H1 (cell line): ENCODE measurements at regions not wholly inside any gene's neighbourhood (a gene's known extent, or its start where the extent isn't known, plus 50 kb on each side); places are given as distances from the start of the nearest gene placed in this dataset.

Source experiments
- CTCF ChIA-PET: fragments of 300-600 bp; sonication (Branson Sonifier 250); formaldehyde crosslinking; loops from one replicate; lab custom pipeline; 2021; ENCODE audit not compliant: partially characterized antibody; lab: Charles Lee
- POLR2A ChIA-PET: fragments of 300-600 bp; sonication (Branson Sonifier 250); formaldehyde crosslinking; loops from one replicate; lab custom pipeline; 2021; ENCODE audit warnings: inconsistent platforms; ENCODE audit not compliant: partially characterized antibody; lab: Charles Lee
- DNase-seq, 2 experiments: peaks; one replicate each; pipeline versions ENCODE4 v3.0.0 to v3.0.0-alpha.2; 2010 to 2022; ENCODE audit warnings: low spot score in 2 of 2, low read depth in 1 of 2, mixed read lengths in 1 of 2
- FAIRE-seq: peaks from 2 replicates; lab custom pipeline; 2011; peaks lifted over from hg19 to GRCh38; lab: Jason Lieb, UNC
- H2AFZ ChIP-seq: 2 replicates; pipeline ENCODE4 v1.8.1; 2012; ENCODE audit warnings: low read length, inconsistent platforms
- H2AK5ac ChIP-seq: 2 replicates; pipeline ENCODE4 v1.6.1; 2013; ENCODE audit warnings: low read depth, low read length
- H2BK120ac ChIP-seq: replicated peaks from 2 replicates; pipeline ENCODE3; 2013; ENCODE audit warnings: low read depth, low read length, inconsistent platforms
- H2BK12ac ChIP-seq: 2 replicates; pipeline ENCODE4 v1.6.1; 2013; ENCODE audit warnings: low read depth, low read length
- H2BK15ac ChIP-seq: 2 replicates; pipeline ENCODE4 v1.6.1; 2013; ENCODE audit warnings: low read length
- H2BK20ac ChIP-seq: 2 replicates; pipeline ENCODE4 v1.6.1; 2013; ENCODE audit warnings: low read length
- H2BK5ac ChIP-seq: 2 replicates; pipeline ENCODE4 v1.6.1; 2013; ENCODE audit warnings: low read depth, low read length
- H3K14ac ChIP-seq: 2 replicates; pipeline ENCODE4 v1.6.1; 2013; ENCODE audit warnings: inconsistent platforms; ENCODE audit not compliant: insufficient read length
- H3K18ac ChIP-seq: 2 replicates; pipeline ENCODE4 v1.6.1; 2013; ENCODE audit warnings: low read length; ENCODE audit errors: extremely low read depth
- H3K23ac ChIP-seq: 2 replicates; pipeline ENCODE4 v1.6.1; 2013; ENCODE audit warnings: inconsistent platforms; ENCODE audit not compliant: insufficient read length
- H3K23me2 ChIP-seq: 2 replicates; pipeline ENCODE4 v1.6.1; 2013; ENCODE audit warnings: low read depth, low read length
- H3K27ac ChIP-seq: 2 replicates; pipeline ENCODE4 v1.6.1; 2011; ENCODE audit warnings: low read depth, low read length, inconsistent platforms
- H3K27me3 ChIP-seq, 4 experiments: replicated peaks in 1 of 4; 1 replicate in 1 of 4; 2 replicates in 3 of 4; pipeline versions ENCODE4 v1.6.1 to v1.8.1; 2011 to 2013; ENCODE audit warnings: low read length in 3 of 4, mild to moderate bottlenecking in 3 of 4, inconsistent platforms in 2 of 4, mixed read lengths in 2 of 4, moderate library complexity in 1 of 4; ENCODE audit not compliant: control insufficient read depth in 3 of 4, insufficient read depth in 3 of 4; ENCODE audit errors: extremely low read depth in 1 of 4
- H3K36me3 ChIP-seq, 4 experiments: 2 replicates each; pipeline versions ENCODE4 v1.6.1 to v1.8.1; 2011 to 2013; ENCODE audit warnings: mild to moderate bottlenecking in 4 of 4, low read length in 3 of 4, moderate library complexity in 2 of 4, control low read depth in 1 of 4, inconsistent platforms in 1 of 4; ENCODE audit not compliant: insufficient read depth in 4 of 4, control insufficient read depth in 2 of 4
- H3K4ac ChIP-seq: replicated peaks from 2 replicates; pipeline ENCODE3; 2013; ENCODE audit warnings: low read length, low read depth, mixed read lengths, inconsistent platforms; ENCODE audit not compliant: insufficient read length
- H3K4me1 ChIP-seq, 4 experiments: replicated peaks in 1 of 4; 1 replicate in 1 of 4; 2 replicates in 3 of 4; pipeline versions ENCODE4 v1.6.1 to v1.8.1; 2011 to 2013; ENCODE audit warnings: low read length in 3 of 4, inconsistent platforms in 2 of 4, mixed read lengths in 1 of 4; ENCODE audit not compliant: insufficient read depth in 4 of 4, control insufficient read depth in 3 of 4
- H3K4me2 ChIP-seq, 2 experiments: 2 replicates each; pipeline versions ENCODE4 v1.6.1 to v1.8.1; 2011 to 2013; ENCODE audit warnings: low read depth in 2 of 2, low read length in 2 of 2, control low read depth in 1 of 2, inconsistent platforms in 1 of 2, mild to moderate bottlenecking in 1 of 2; ENCODE audit not compliant: insufficient read depth in 1 of 2
- H3K4me3 ChIP-seq, 4 experiments: fragments of 200-600, 300-600 bp in 1 of 4; sonication (generic), shearing (Covaris generic), sonication (Bioruptor Twin) in 1 of 4; 2 replicates each; pipeline versions ENCODE4 v1.5.1 to v1.8.1; 2011 to 2016; ENCODE audit warnings: low read length in 4 of 4, low read depth in 3 of 4, control low read depth in 2 of 4, inconsistent platforms in 2 of 4, mild to moderate bottlenecking in 2 of 4, mixed read lengths in 1 of 4, moderate library complexity in 1 of 4; ENCODE audit not compliant: insufficient read depth in 2 of 4; ENCODE audit errors: extremely low read depth in 1 of 4
- H3K56ac ChIP-seq: replicated peaks from 2 replicates; pipeline ENCODE3; 2013; ENCODE audit warnings: low read depth, mild to moderate bottlenecking, mixed read lengths, low read length, inconsistent platforms; ENCODE audit not compliant: insufficient read length
- H3K79me1 ChIP-seq: 2 replicates; pipeline ENCODE4 v1.6.1; 2013; ENCODE audit warnings: low read depth, low read length, control low read depth
- H3K79me2 ChIP-seq, 2 experiments: 2 replicates each; pipeline versions ENCODE4 v1.6.1 to v1.8.1; 2012 to 2013; ENCODE audit warnings: low read length in 2 of 2, mild to moderate bottlenecking in 2 of 2, inconsistent platforms in 1 of 2; ENCODE audit not compliant: insufficient read depth in 2 of 2, control insufficient read depth in 1 of 2
- H3K9ac ChIP-seq, 4 experiments: replicated peaks in 1 of 4; 1 replicate in 1 of 4; 2 replicates in 3 of 4; pipeline versions ENCODE4 v1.6.1 to v1.8.1; 2011 to 2013; ENCODE audit warnings: low read depth in 3 of 4, low read length in 3 of 4, control low read depth in 2 of 4, mild to moderate bottlenecking in 2 of 4, moderate library complexity in 2 of 4, inconsistent platforms in 1 of 4; ENCODE audit errors: extremely low read depth in 1 of 4
- H3K9me3 ChIP-seq, 2 experiments: 2 replicates each; pipeline versions ENCODE4 v1.6.1 to v1.8.1; 2012 to 2013; ENCODE audit warnings: mild to moderate bottlenecking in 2 of 2, moderate library complexity in 2 of 2, control low read depth in 1 of 2, inconsistent platforms in 1 of 2, low read depth in 1 of 2, low read length in 1 of 2, mixed read lengths in 1 of 2; ENCODE audit not compliant: insufficient read depth in 2 of 2
- H4K20me1 ChIP-seq, 2 experiments: replicated peaks in 1 of 2; 2 replicates each; pipeline versions ENCODE3 to v1.8.1; 2011 to 2013; ENCODE audit warnings: inconsistent platforms in 2 of 2, low read length in 2 of 2, mild to moderate bottlenecking in 1 of 2; ENCODE audit not compliant: insufficient read depth in 2 of 2, control insufficient read depth in 1 of 2
- H4K5ac ChIP-seq: 2 replicates; pipeline ENCODE4 v1.6.1; 2013; ENCODE audit warnings: low read length, low read depth, mixed read lengths, inconsistent platforms; ENCODE audit not compliant: insufficient read length
- H4K8ac ChIP-seq: 2 replicates; pipeline ENCODE4 v1.8.0; 2013; ENCODE audit warnings: mild to moderate bottlenecking, moderate library complexity, low read length, inconsistent platforms; ENCODE audit not compliant: insufficient read depth; ENCODE audit errors: extremely low read depth
- H4K91ac ChIP-seq: replicated peaks from 2 replicates; pipeline ENCODE3; 2013; ENCODE audit warnings: low read length, mixed read lengths, inconsistent platforms; ENCODE audit not compliant: insufficient read length
- MAFK ChIP-seq: IDR thresholded peaks from 2 replicates; pipeline ENCODE4 v1.6.1; 2012; ENCODE audit warnings: low read depth, mild to moderate bottlenecking, improper control_type of control experiment, low read length
- SP2 ChIP-seq: IDR thresholded peaks from 2 replicates; pipeline ENCODE4 v1.6.1; 2012; ENCODE audit warnings: mild to moderate bottlenecking, low read length, inconsistent platforms
- WGBS, 2 experiments: shearing (Covaris generic) in 1 of 2; methylation state at CpG; one replicate each; pipeline versions ENCODE4 v1.1.6 to v1.1.7; 2013 to 2015; ENCODE audit warnings: low lambda C conversion rate in 2 of 2, mixed read lengths in 2 of 2, inconsistent platforms in 1 of 2, low coverage in 1 of 2, missing lambda C conversion rate in 1 of 2; ENCODE audit not compliant: insufficient replicate concordance in 2 of 2, insufficient coverage in 1 of 2, insufficient read length in 1 of 2; ENCODE audit errors: extremely low coverage in 1 of 2, missing lambda C conversion rate in 1 of 2; 5-methylcytosine and 5-hydroxymethylcytosine counted together

DNA sequence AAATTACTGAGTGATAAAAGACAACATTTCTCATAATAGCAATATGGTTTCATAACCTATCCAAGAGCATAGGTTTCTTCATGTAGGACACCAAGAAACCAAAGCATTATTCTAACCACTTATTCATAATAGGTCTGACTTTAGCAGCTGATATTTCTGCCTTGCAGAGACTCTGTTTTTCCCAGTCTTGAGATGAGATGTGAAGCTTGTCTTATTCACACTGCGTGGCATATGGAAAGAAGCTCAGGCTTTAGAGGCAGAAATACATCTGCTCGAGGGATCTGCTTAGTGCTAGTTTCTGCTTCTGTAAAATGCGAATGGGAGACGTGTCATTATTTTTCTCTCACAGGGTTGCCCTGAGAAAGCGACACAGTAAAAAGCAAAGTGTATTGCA, 232.0 kb upstream of the SPRY2 start:
- Histone ChIP-seq H4K8ac (no peak overlapping the region), H4K5ac (no peak overlapping the region), H3K4me1 (no peaks in the 10 kb centered on the region; a peak in 1 of 7 replicates), H3K4me3 (no peak overlapping the region), H3K9me3 (no peaks in the 10 kb centered on the region), H3K36me3 (no peaks in the 10 kb centered on the region), H4K91ac (no peak overlapping the region), H2BK5ac (no peak overlapping the region), H2BK20ac (no peak overlapping the region), H4K20me1 (no peaks in the 10 kb centered on the region), H3K4me2 (no peak overlapping the region), H3K9ac (no peak overlapping the region), H2AFZ (no peak overlapping the region), H3K27me3 (no peaks in the 10 kb centered on the region), H3K23me2 (no peaks in the 10 kb centered on the region), H3K79me2 (no peaks in the 10 kb centered on the region), H3K79me1 (no peaks in the 10 kb centered on the region), H2BK12ac (no peak overlapping the region), H2BK15ac (no peak overlapping the region), H3K14ac (no peak overlapping the region), H3K27ac (no peak overlapping the region), H2BK120ac (no peak overlapping the region), H3K18ac (no peak overlapping the region), H2AK5ac (no peak overlapping the region), H3K23ac (no peak overlapping the region), H3K4ac (no peak overlapping the region), H3K56ac (no peak overlapping the region)
- TF ChIP-seq MAFK (no peak), SP2 (no peak)
- 94% methylated on average over 5 of the region's 5 CpGs; no CpG with 5 or more reads in 1 of the 2 experiments for WGBS, 2 experiments
- POLR2A ChIA-PET = no interaction called here
- FAIRE-seq = no peak
- no peak for DNase-seq
- CTCF ChIA-PET = interaction anchor here (1.5 kb wide), 1 partner anchor 217 kb away, joined by 3 read pairs; no protein-coding TSS in a partner anchor
